H54 (cell line): ENCODE measurements at regions not wholly inside any gene's neighbourhood (a gene's known extent, or its start where the extent isn't known, plus 50 kb on each side); places are given as distances from the start of the nearest gene placed in this dataset.

ENCODE experiments used
- DNase-seq: peaks from one replicate; pipeline ENCODE4 v3.0.0; 2011; ENCODE audit warnings: low spot score, mixed read lengths; ENCODE audit not compliant: insufficient read length
- FAIRE-seq: peaks from 3 replicates; lab custom pipeline; 2011; peaks lifted over from hg19 to GRCh38; lab: Jason Lieb, UNC
- POLR2A ChIP-seq: IDR thresholded peaks from 2 replicates; pipeline ENCODE4 v1.6.1; 2011; ENCODE audit warnings: low read depth, mild to moderate bottlenecking, low read length

GRCh38 chr6:166106076-166106686 lies 61.5 kb downstream of the TBXT start:
- FAIRE-seq: peak; percentile 80
- peak; percentile 9 for DNase-seq

GRCh38 chr6:166105341-166106075 lies 62.1 kb downstream of the TBXT start:
- FAIRE-seq: no peak

More at GRCh38 chr6:166106076-166106686, 61.5 kb downstream of the TBXT start:
- TF ChIP-seq POLR2A: no peak

GRCh38 chr6:166104872-166105271 lies 62.8 kb downstream of the TBXT start:
- DNase-seq: no peak
- no peak for FAIRE-seq
- no peak for TF ChIP-seq POLR2A

More at GRCh38 chr6:166105341-166106075, 62.1 kb downstream of the TBXT start:
- DNase-seq: no peak
- no peak for TF ChIP-seq POLR2A

GRCh38 chr6:166104107-166104506 lies 63.5 kb downstream of the TBXT start:
- FAIRE-seq (no peak), DNase-seq (no peak)
- no peak for TF ChIP-seq POLR2A

GRCh38 chr6:166101819-166102419 lies 65.7 kb downstream of the TBXT start:
- no peak for FAIRE-seq

GRCh38 chr6:166097914-166098522 lies 69.6 kb downstream of the TBXT start:
- FAIRE-seq (no peak), DNase-seq (peak; percentile 13)
- no peak for TF ChIP-seq POLR2A

More at GRCh38 chr6:166101819-166102419, 65.7 kb downstream of the TBXT start:
- no peak for TF ChIP-seq POLR2A
- no peak for DNase-seq

GRCh38 chr6:166087852-166088251 lies 79.8 kb downstream of the TBXT start:
- FAIRE-seq (no peak), DNase-seq (no peak)
- TF ChIP-seq POLR2A: no peak

- FAIRE-seq: no peak
- no peak for DNase-seq
- no peak for TF ChIP-seq POLR2A
Measured at GRCh38 chr6:166087246-166087645, 80.4 kb downstream of the TBXT start.

GRCh38 chr6:166085500-166085899 lies 82.2 kb downstream of the TBXT start:
- DNase-seq: no peak
- TF ChIP-seq POLR2A: no peak
- no peak for FAIRE-seq

- no peak for TF ChIP-seq POLR2A
- DNase-seq: no peak
- no peak for FAIRE-seq
Measured at GRCh38 chr6:166084951-166085350, 82.7 kb downstream of the TBXT start.

- no peak for TF ChIP-seq POLR2A
- DNase-seq (no peak), FAIRE-seq (no peak)
Measured at GRCh38 chr6:166079841-166080240, 87.8 kb downstream of the TBXT start.

GRCh38 chr6:166078294-166078693 lies 89.4 kb downstream of the TBXT start:
- FAIRE-seq (no peak), DNase-seq (peak; percentile 7)
- TF ChIP-seq POLR2A: no peak

- DNase-seq (no peak), FAIRE-seq (no peak)
- no peak for TF ChIP-seq POLR2A
Measured at GRCh38 chr6:166076625-166077024, 91.0 kb downstream of the TBXT start.

- no peak for TF ChIP-seq POLR2A
- FAIRE-seq: no peak
- DNase-seq: no peak
Measured at GRCh38 chr6:166075925-166076324, 91.7 kb downstream of the TBXT start.
